Mesenchymal stem cell (in vitro differentiated cells and primary cell): ENCODE measurements at regions not wholly inside any gene's neighbourhood (a gene's known extent, or its start where the extent isn't known, plus 50 kb on each side); places are given as distances from the start of the nearest gene placed in this dataset.

Experiments used
- DNase-seq: peaks from one replicate; pipeline ENCODE4 v3.0.0-alpha.2; 2013
- H2AFZ ChIP-seq: one replicate; pipeline ENCODE4 v1.6.1; 2013; ENCODE audit warnings: low read depth, mild to moderate bottlenecking, control low read depth, inconsistent platforms, low read length, moderate library complexity
- H2AK5ac ChIP-seq: 2 replicates; pipeline ENCODE4 v1.6.1; 2013; ENCODE audit warnings: low read length, moderate library complexity, mild to moderate bottlenecking, inconsistent platforms; ENCODE audit not compliant: severe bottlenecking
- H2BK120ac ChIP-seq: one replicate; pipeline ENCODE4 v1.6.1; 2013; ENCODE audit warnings: low read depth, mild to moderate bottlenecking, inconsistent platforms, low read length, moderate library complexity
- H2BK12ac ChIP-seq, 2 experiments: one replicate each; pipeline ENCODE4 v1.6.1; 2013; ENCODE audit warnings: inconsistent platforms in 2 of 2, low read length in 2 of 2, mild to moderate bottlenecking in 2 of 2, moderate library complexity in 2 of 2, control low read depth in 1 of 2
- H2BK15ac ChIP-seq: one replicate; pipeline ENCODE4 v1.6.1; 2013; ENCODE audit warnings: mild to moderate bottlenecking, low read depth, inconsistent platforms; ENCODE audit not compliant: poor library complexity, severe bottlenecking
- H2BK5ac ChIP-seq: 2 replicates; pipeline ENCODE4 v1.6.1; 2013; ENCODE audit warnings: low read depth, mild to moderate bottlenecking, low read length, control low read depth, inconsistent platforms; ENCODE audit not compliant: poor library complexity, severe bottlenecking
- H3K14ac ChIP-seq, 2 experiments: one replicate each; pipeline ENCODE4 v1.6.1; 2013; ENCODE audit warnings: inconsistent platforms in 2 of 2, low read length in 2 of 2, control low read depth in 1 of 2, mild to moderate bottlenecking in 1 of 2, moderate library complexity in 1 of 2
- H3K18ac ChIP-seq, 2 experiments: one replicate each; pipeline ENCODE4 v1.6.1; 2013; ENCODE audit warnings: inconsistent platforms in 2 of 2, low read length in 2 of 2, control low read depth in 1 of 2, low read depth in 1 of 2, mild to moderate bottlenecking in 1 of 2
- H3K23ac ChIP-seq, 2 experiments: one replicate each; pipeline ENCODE4 v1.6.1; 2013; ENCODE audit warnings: inconsistent platforms in 2 of 2, low read length in 2 of 2, mild to moderate bottlenecking in 2 of 2, moderate library complexity in 2 of 2, control low read depth in 1 of 2
- H3K27ac ChIP-seq: 2 replicates; pipeline ENCODE4 v1.5.1; 2013; ENCODE audit warnings: mild to moderate bottlenecking, moderate library complexity, low read length, control low read depth, inconsistent platforms; ENCODE audit not compliant: poor library complexity, severe bottlenecking
- H3K27me3 ChIP-seq, 2 experiments: 2 replicates each; pipeline versions ENCODE4 v1.6.1 to v1.7.0; 2013; ENCODE audit warnings: low read length in 2 of 2, mild to moderate bottlenecking in 2 of 2, moderate library complexity in 2 of 2, control low read depth in 1 of 2, inconsistent platforms in 1 of 2; ENCODE audit not compliant: control insufficient read depth in 1 of 2, insufficient read depth in 1 of 2
- H3K36me3 ChIP-seq, 2 experiments: 2 replicates each; pipeline versions ENCODE4 v1.6.1 to v1.7.0; 2013; ENCODE audit warnings: low read length in 2 of 2, control low read depth in 1 of 2, inconsistent platforms in 1 of 2, low read depth in 1 of 2, mild to moderate bottlenecking in 1 of 2; ENCODE audit not compliant: insufficient read depth in 2 of 2, control insufficient read depth in 1 of 2
- H3K4ac ChIP-seq, 2 experiments: one replicate each; pipeline ENCODE4 v1.6.1; 2013; ENCODE audit warnings: inconsistent platforms in 2 of 2, low read length in 2 of 2, mild to moderate bottlenecking in 2 of 2, moderate library complexity in 2 of 2, control low read depth in 1 of 2, low read depth in 1 of 2
- H3K4me1 ChIP-seq: 2 replicates; pipeline ENCODE4 v1.6.1; 2013; ENCODE audit warnings: low read depth, low read length, control low read depth; ENCODE audit not compliant: control insufficient read depth, insufficient read depth
- H3K4me2 ChIP-seq: 2 replicates; pipeline ENCODE4 v1.6.1; 2013; ENCODE audit warnings: low read length, mild to moderate bottlenecking, inconsistent platforms; ENCODE audit not compliant: poor library complexity, severe bottlenecking
- H3K4me3 ChIP-seq, 2 experiments: 2 replicates each; pipeline versions ENCODE4 v1.5.1 to v1.7.0; 2013; ENCODE audit warnings: low read length in 2 of 2, mild to moderate bottlenecking in 2 of 2, control low read depth in 1 of 2, low read depth in 1 of 2; ENCODE audit not compliant: insufficient read depth in 1 of 2
- H3K79me1 ChIP-seq: replicated peaks from 2 replicates; pipeline ENCODE4 v1.6.1; 2013; ENCODE audit warnings: mild to moderate bottlenecking, control low read depth, low read length, inconsistent platforms; ENCODE audit not compliant: poor library complexity, severe bottlenecking
- H3K9ac ChIP-seq: 2 replicates; pipeline ENCODE4 v1.7.0; 2013; ENCODE audit warnings: mild to moderate bottlenecking, low read length, moderate library complexity
- H3K9me3 ChIP-seq: 2 replicates; pipeline ENCODE4 v1.7.0; 2013; ENCODE audit warnings: mild to moderate bottlenecking, low read length; ENCODE audit not compliant: control insufficient read depth
- H4K8ac ChIP-seq: one replicate; pipeline ENCODE4 v1.6.1; 2013; ENCODE audit warnings: inconsistent platforms, mild to moderate bottlenecking, low read length, moderate library complexity
- H4K91ac ChIP-seq: one replicate; pipeline ENCODE4 v1.6.1; 2013; ENCODE audit warnings: mild to moderate bottlenecking, low read length, inconsistent platforms
- WGBS: methylation state at CpG from one replicate; pipeline ENCODE4 v1.1.7; 2013; ENCODE audit warnings: mixed read lengths; 5-methylcytosine and 5-hydroxymethylcytosine counted together

GRCh38 chr5:120759587-120759986 is 295.5 kb downstream of the PRR16 start:
- no peak overlapping the region for H2BK120ac ChIP-seq
- peaks cover 12% of the 10 kb centered on the region for H3K9me3 ChIP-seq
- no peak overlapping the region for H3K4me2 ChIP-seq
- H3K23ac ChIP-seq = no peak overlapping the region
- no peak overlapping the region for H3K14ac ChIP-seq
- H3K4me3 ChIP-seq = no peak overlapping the region
- H2BK15ac ChIP-seq = no peak overlapping the region
- no peak overlapping the region for H3K4ac ChIP-seq
- no peak overlapping the region for H2BK12ac ChIP-seq
- H4K91ac ChIP-seq = no peak overlapping the region
- H3K4me1 ChIP-seq = no peaks in the 10 kb centered on the region
- no peak overlapping the region for H3K18ac ChIP-seq
- H2BK5ac ChIP-seq = no peak overlapping the region
- H2AFZ ChIP-seq = no peak overlapping the region
- H2AK5ac ChIP-seq = no peak overlapping the region
- no peaks in the 10 kb centered on the region for H3K27me3 ChIP-seq
- H3K36me3 ChIP-seq = no peaks in the 10 kb centered on the region
- no peak overlapping the region for H3K27ac ChIP-seq
- no peak overlapping the region for H4K8ac ChIP-seq
- no peaks in the 10 kb centered on the region for H3K79me1 ChIP-seq
- H3K9ac ChIP-seq = no peak overlapping the region
- no peak for DNase-seq

GRCh38 chr5:120761986-120762385 is 297.9 kb downstream of the PRR16 start:
- Histone ChIP-seq H3K4ac (no peak overlapping the region), H3K27me3 (no peaks in the 10 kb centered on the region), H3K18ac (no peak overlapping the region), H2BK120ac (no peak overlapping the region), H2AFZ (no peak overlapping the region), H2BK12ac (no peak overlapping the region), H3K14ac (no peak overlapping the region), H3K9me3 (no peaks in the 10 kb centered on the region), H2AK5ac (no peak overlapping the region), H4K91ac (no peak overlapping the region), H3K36me3 (no peaks in the 10 kb centered on the region), H3K79me1 (no peaks in the 10 kb centered on the region), H2BK15ac (no peak overlapping the region), H4K8ac (no peak overlapping the region), H3K9ac (no peak overlapping the region), H3K23ac (no peak overlapping the region), H3K4me1 (no peaks in the 10 kb centered on the region), H2BK5ac (no peak overlapping the region), H3K27ac (no peak overlapping the region), H3K4me2 (no peak overlapping the region), H3K4me3 (no peak overlapping the region)
- no peak for DNase-seq
- 100% methylated on average over 1 of the region's 1 CpG for WGBS

- Histone ChIP-seq H3K27ac (no peak overlapping the region), H2BK120ac (no peak overlapping the region), H3K23ac (no peak overlapping the region), H4K8ac (no peak overlapping the region), H2BK12ac (no peak overlapping the region), H3K18ac (no peak overlapping the region), H3K4me1 (no peaks in the 10 kb centered on the region), H2AK5ac (no peak overlapping the region), H3K9ac (no peak overlapping the region), H3K4me2 (no peak overlapping the region), H3K14ac (no peak overlapping the region), H2BK15ac (no peak overlapping the region), H3K79me1 (no peaks in the 10 kb centered on the region), H3K9me3 (no peaks in the 10 kb centered on the region), H2BK5ac (no peak overlapping the region), H2AFZ (no peak overlapping the region), H3K36me3 (no peaks in the 10 kb centered on the region), H3K4ac (no peak overlapping the region), H4K91ac (no peak overlapping the region), H3K4me3 (no peak overlapping the region), H3K27me3 (no peaks in the 10 kb centered on the region)
- DNase-seq = peak; percentile 83
- 51% methylated on average over 2 of the region's 2 CpGs for WGBS
These were observed 301.1 kb downstream of the PRR16 start for GRCh38 chr5:120765189-120765588.

- Histone ChIP-seq H3K4me3 (no peak overlapping the region), H4K91ac (no peak overlapping the region)
These were observed 303.2 kb downstream of the PRR16 start for GRCh38 chr5:120767178-120767820.

More at GRCh38 chr5:120767178-120767820, 303.2 kb downstream of the PRR16 start:
- Histone ChIP-seq H3K27ac (no peak overlapping the region), H2BK12ac (no peak overlapping the region), H3K4ac (no peak overlapping the region), H3K79me1 (no peaks in the 10 kb centered on the region), H2BK120ac (no peak overlapping the region), H3K4me2 (no peak overlapping the region), H3K18ac (no peak overlapping the region), H4K8ac (no peak overlapping the region), H2AFZ (no peak overlapping the region), H2BK5ac (no peak overlapping the region), H2BK15ac (no peak overlapping the region), H3K9ac (no peak overlapping the region), H2AK5ac (no peak overlapping the region), H3K4me1 (no peaks in the 10 kb centered on the region), H3K27me3 (no peaks in the 10 kb centered on the region), H3K14ac (no peak overlapping the region), H3K9me3 (no peaks in the 10 kb centered on the region), H3K23ac (no peak overlapping the region), H3K36me3 (no peaks in the 10 kb centered on the region)
- no CpG with 5 or more reads among the region's 1 CpG for WGBS
- peak; percentile 59 for DNase-seq
